H1 (cell line): ENCODE measurements at regions not wholly inside any gene's neighbourhood (a gene's known extent, or its start where the extent isn't known, plus 50 kb on each side); places are given as distances from the start of the nearest gene placed in this dataset.

Source experiments
- BACH1 ChIP-seq: IDR thresholded peaks from 2 replicates; pipeline ENCODE4 v1.6.1; 2012; ENCODE audit warnings: low read length, improper control_type of control experiment
- CEBPB ChIP-seq: IDR thresholded peaks from 2 replicates; pipeline ENCODE4 v1.6.1; 2012; ENCODE audit warnings: low read depth, low read length
- EGR1 ChIP-seq: IDR thresholded peaks from 2 replicates; pipeline ENCODE4 v1.6.1; 2011; ENCODE audit warnings: low read depth, low read length, borderline replicate concordance
- POLR2AphosphoS5 ChIP-seq: IDR thresholded peaks from 2 replicates; pipeline ENCODE4 v1.6.1; 2011; ENCODE audit warnings: low read depth, low read length
- RXRA ChIP-seq: IDR thresholded peaks from 2 replicates; pipeline ENCODE4 v1.6.1; 2011; ENCODE audit warnings: low read depth, mild to moderate bottlenecking, low read length, moderate library complexity; ENCODE audit not compliant: insufficient read depth
- TF ChIP-seq, protein P1 (sequence below): fragments of 300-600 bp; sonication (generic); IDR thresholded peaks from 2 replicates; pipeline ENCODE4 v1.7.1; 2012; ENCODE audit warnings: low read length, moderate library complexity, mild to moderate bottlenecking, inconsistent platforms; ENCODE audit not compliant: insufficient replicate concordance
- TF ChIP-seq, protein P2 (sequence below), 3 experiments: IDR thresholded peaks; 1 replicate in 2 of 3; 2 replicates in 1 of 3; pipeline versions ENCODE4 v1.5.1 to v1.6.1; 2011; ENCODE audit warnings: low read length in 3 of 3, mild to moderate bottlenecking in 3 of 3, inconsistent platforms in 2 of 3, low read depth in 1 of 3, moderate library complexity in 1 of 3; ENCODE audit not compliant: insufficient read depth in 1 of 3; ENCODE audit errors: control extremely low read depth in 1 of 3
- TF ChIP-seq, protein P3 (sequence below): IDR thresholded peaks from 2 replicates; pipeline ENCODE4 v1.6.1; 2012; ENCODE audit warnings: inconsistent platforms

DNA sequence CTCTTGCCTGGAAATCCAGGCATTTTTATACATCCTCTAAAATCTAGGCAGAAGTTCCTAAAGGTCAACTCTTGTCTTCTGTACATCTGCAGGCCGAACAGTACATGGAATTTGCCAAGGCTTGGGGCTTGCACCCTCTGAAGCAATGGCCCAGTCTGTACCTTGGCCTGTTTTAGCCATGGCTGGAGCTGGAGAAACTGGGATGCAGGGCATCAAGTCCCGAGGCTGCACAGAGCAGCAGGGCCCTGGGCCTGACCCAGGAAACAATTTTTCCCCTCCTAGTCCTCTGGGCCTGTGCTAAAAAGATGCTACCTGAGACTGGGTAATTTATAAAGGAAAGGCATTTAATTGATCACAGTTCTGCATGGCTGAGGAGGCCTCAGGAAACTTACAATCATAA lies 520.8 kb upstream of the MIR17HG start (continued):
- TF ChIP-seq, protein P1, sequence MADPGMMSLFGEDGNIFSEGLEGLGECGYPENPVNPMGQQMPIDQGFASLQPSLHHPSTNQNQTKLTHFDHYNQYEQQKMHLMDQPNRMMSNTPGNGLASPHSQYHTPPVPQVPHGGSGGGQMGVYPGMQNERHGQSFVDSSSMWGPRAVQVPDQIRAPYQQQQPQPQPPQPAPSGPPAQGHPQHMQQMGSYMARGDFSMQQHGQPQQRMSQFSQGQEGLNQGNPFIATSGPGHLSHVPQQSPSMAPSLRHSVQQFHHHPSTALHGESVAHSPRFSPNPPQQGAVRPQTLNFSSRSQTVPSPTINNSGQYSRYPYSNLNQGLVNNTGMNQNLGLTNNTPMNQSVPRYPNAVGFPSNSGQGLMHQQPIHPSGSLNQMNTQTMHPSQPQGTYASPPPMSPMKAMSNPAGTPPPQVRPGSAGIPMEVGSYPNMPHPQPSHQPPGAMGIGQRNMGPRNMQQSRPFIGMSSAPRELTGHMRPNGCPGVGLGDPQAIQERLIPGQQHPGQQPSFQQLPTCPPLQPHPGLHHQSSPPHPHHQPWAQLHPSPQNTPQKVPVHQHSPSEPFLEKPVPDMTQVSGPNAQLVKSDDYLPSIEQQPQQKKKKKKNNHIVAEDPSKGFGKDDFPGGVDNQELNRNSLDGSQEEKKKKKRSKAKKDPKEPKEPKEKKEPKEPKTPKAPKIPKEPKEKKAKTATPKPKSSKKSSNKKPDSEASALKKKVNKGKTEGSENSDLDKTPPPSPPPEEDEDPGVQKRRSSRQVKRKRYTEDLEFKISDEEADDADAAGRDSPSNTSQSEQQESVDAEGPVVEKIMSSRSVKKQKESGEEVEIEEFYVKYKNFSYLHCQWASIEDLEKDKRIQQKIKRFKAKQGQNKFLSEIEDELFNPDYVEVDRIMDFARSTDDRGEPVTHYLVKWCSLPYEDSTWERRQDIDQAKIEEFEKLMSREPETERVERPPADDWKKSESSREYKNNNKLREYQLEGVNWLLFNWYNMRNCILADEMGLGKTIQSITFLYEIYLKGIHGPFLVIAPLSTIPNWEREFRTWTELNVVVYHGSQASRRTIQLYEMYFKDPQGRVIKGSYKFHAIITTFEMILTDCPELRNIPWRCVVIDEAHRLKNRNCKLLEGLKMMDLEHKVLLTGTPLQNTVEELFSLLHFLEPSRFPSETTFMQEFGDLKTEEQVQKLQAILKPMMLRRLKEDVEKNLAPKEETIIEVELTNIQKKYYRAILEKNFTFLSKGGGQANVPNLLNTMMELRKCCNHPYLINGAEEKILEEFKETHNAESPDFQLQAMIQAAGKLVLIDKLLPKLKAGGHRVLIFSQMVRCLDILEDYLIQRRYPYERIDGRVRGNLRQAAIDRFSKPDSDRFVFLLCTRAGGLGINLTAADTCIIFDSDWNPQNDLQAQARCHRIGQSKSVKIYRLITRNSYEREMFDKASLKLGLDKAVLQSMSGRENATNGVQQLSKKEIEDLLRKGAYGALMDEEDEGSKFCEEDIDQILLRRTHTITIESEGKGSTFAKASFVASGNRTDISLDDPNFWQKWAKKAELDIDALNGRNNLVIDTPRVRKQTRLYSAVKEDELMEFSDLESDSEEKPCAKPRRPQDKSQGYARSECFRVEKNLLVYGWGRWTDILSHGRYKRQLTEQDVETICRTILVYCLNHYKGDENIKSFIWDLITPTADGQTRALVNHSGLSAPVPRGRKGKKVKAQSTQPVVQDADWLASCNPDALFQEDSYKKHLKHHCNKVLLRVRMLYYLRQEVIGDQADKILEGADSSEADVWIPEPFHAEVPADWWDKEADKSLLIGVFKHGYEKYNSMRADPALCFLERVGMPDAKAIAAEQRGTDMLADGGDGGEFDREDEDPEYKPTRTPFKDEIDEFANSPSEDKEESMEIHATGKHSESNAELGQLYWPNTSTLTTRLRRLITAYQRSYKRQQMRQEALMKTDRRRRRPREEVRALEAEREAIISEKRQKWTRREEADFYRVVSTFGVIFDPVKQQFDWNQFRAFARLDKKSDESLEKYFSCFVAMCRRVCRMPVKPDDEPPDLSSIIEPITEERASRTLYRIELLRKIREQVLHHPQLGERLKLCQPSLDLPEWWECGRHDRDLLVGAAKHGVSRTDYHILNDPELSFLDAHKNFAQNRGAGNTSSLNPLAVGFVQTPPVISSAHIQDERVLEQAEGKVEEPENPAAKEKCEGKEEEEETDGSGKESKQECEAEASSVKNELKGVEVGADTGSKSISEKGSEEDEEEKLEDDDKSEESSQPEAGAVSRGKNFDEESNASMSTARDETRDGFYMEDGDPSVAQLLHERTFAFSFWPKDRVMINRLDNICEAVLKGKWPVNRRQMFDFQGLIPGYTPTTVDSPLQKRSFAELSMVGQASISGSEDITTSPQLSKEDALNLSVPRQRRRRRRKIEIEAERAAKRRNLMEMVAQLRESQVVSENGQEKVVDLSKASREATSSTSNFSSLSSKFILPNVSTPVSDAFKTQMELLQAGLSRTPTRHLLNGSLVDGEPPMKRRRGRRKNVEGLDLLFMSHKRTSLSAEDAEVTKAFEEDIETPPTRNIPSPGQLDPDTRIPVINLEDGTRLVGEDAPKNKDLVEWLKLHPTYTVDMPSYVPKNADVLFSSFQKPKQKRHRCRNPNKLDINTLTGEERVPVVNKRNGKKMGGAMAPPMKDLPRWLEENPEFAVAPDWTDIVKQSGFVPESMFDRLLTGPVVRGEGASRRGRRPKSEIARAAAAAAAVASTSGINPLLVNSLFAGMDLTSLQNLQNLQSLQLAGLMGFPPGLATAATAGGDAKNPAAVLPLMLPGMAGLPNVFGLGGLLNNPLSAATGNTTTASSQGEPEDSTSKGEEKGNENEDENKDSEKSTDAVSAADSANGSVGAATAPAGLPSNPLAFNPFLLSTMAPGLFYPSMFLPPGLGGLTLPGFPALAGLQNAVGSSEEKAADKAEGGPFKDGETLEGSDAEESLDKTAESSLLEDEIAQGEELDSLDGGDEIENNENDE = no peak
- no peak for TF ChIP-seq EGR1
- no peak for TF ChIP-seq CEBPB
- TF ChIP-seq, protein P2, sequence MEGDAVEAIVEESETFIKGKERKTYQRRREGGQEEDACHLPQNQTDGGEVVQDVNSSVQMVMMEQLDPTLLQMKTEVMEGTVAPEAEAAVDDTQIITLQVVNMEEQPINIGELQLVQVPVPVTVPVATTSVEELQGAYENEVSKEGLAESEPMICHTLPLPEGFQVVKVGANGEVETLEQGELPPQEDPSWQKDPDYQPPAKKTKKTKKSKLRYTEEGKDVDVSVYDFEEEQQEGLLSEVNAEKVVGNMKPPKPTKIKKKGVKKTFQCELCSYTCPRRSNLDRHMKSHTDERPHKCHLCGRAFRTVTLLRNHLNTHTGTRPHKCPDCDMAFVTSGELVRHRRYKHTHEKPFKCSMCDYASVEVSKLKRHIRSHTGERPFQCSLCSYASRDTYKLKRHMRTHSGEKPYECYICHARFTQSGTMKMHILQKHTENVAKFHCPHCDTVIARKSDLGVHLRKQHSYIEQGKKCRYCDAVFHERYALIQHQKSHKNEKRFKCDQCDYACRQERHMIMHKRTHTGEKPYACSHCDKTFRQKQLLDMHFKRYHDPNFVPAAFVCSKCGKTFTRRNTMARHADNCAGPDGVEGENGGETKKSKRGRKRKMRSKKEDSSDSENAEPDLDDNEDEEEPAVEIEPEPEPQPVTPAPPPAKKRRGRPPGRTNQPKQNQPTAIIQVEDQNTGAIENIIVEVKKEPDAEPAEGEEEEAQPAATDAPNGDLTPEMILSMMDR (IDR thresholded peaks at IDR 0.05; ENCODE audit: control extremely low read depth in 1 of 3, insufficient read depth in 1 of 3, low read depth in 1 of 3, low read length in 3 of 3) = no peak
- no peak for TF ChIP-seq POLR2AphosphoS5
- TF ChIP-seq, protein P3, sequence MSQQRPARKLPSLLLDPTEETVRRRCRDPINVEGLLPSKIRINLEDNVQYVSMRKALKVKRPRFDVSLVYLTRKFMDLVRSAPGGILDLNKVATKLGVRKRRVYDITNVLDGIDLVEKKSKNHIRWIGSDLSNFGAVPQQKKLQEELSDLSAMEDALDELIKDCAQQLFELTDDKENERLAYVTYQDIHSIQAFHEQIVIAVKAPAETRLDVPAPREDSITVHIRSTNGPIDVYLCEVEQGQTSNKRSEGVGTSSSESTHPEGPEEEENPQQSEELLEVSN = no peak
- TF ChIP-seq BACH1 = no peak
- no peak for TF ChIP-seq RXRA
